Lower leg skin (tissue), 3 donors: ENCODE measurements at regions not wholly inside any gene's neighbourhood (a gene's known extent, or its start where the extent isn't known, plus 50 kb on each side); places are given as distances from the start of the nearest gene placed in this dataset.

ENCODE experiments used
- CTCF ChIP-seq, 3 donors: fragments of 450-650 bp; IDR thresholded peaks; one replicate each; pipeline ENCODE4 v1.5.1; 2016; ENCODE audit warnings: antibody characterized with exemption in 3 of 3, mild to moderate bottlenecking in 3 of 3, moderate library complexity in 2 of 3
- POLR2A ChIP-seq, 2 donors: fragments of 450-650 bp; IDR thresholded peaks; one replicate each; pipeline ENCODE4 v1.6.1; 2016 to 2017; ENCODE audit warnings: antibody characterized with exemption in 2 of 2, mild to moderate bottlenecking in 1 of 2, moderate library complexity in 1 of 2

GRCh38 chr7:24408798-24409430 lies 124.9 kb downstream of the NPY start:
- TF ChIP-seq CTCF (IDR thresholded peaks at IDR 0.05) = no peak
- no peak for TF ChIP-seq POLR2A (IDR thresholded peaks at IDR 0.05)
